ENCODE measurements at regions not wholly inside any gene's neighbourhood (a gene's known extent, or its start where the extent isn't known, plus 50 kb on each side); places are given as distances from the start of the nearest gene placed in this dataset.

GRCh38 chr1:186518395-186518794 is 57.5 kb upstream of the PDC start:
- TF ChIP-seq EZH2 (IDR thresholded peaks at IDR 0.05) (no peak), CTCF (IDR thresholded peaks at IDR 0.05) (no peak)

Measured in neural progenitor cell (in vitro differentiated cells).